BLaER1 treated with 17β-estradiol and CSF1 and Interleukin-3, amounts not matched to agents 10 nM and 100 nM (cell line): ENCODE measurements at regions not wholly inside any gene's neighbourhood (a gene's known extent, or its start where the extent isn't known, plus 50 kb on each side); places are given as distances from the start of the nearest gene placed in this dataset.

Source experiments
- H3K27ac ChIP-seq, 11 experiments: shearing (Covaris generic); formaldehyde crosslinking; 2 replicates each; pipeline ENCODE4 v1.8.1; 2022
- H3K27me3 ChIP-seq, 11 experiments: shearing (Covaris generic); formaldehyde crosslinking; 2 replicates each; pipeline ENCODE4 v1.8.1; 2022
- H3K36me3 ChIP-seq, 11 experiments: shearing (Covaris generic); formaldehyde crosslinking; 2 replicates each; pipeline ENCODE4 v1.8.1; 2022
- H3K4me1 ChIP-seq, 10 experiments: shearing (Covaris generic); formaldehyde crosslinking; 2 replicates each; pipeline ENCODE4 v1.8.1; 2022
- H3K4me2 ChIP-seq, 11 experiments: shearing (Covaris generic); formaldehyde crosslinking; 2 replicates each; pipeline ENCODE4 v1.8.1; 2022
- H3K4me3 ChIP-seq, 10 experiments: shearing (Covaris generic); formaldehyde crosslinking; 2 replicates each; pipeline ENCODE4 v1.8.1; 2022
- H3K9ac ChIP-seq, 11 experiments: shearing (Covaris generic); formaldehyde crosslinking; 2 replicates each; pipeline ENCODE4 v1.8.1; 2022
- H3K9me3 ChIP-seq, 11 experiments: shearing (Covaris generic); formaldehyde crosslinking; replicated peaks in 1 of 11; 2 replicates each; pipeline ENCODE4 v1.8.1; 2022
- H4K20me1 ChIP-seq, 11 experiments: shearing (Covaris generic); formaldehyde crosslinking; 2 replicates each; pipeline ENCODE4 v1.8.1; 2022
- Cebpa-rat ChIP-seq, 11 experiments: shearing (Covaris generic); IDR thresholded peaks; 2 replicates each; pipeline ENCODE4 v1.8.1; 2022

DNA sequence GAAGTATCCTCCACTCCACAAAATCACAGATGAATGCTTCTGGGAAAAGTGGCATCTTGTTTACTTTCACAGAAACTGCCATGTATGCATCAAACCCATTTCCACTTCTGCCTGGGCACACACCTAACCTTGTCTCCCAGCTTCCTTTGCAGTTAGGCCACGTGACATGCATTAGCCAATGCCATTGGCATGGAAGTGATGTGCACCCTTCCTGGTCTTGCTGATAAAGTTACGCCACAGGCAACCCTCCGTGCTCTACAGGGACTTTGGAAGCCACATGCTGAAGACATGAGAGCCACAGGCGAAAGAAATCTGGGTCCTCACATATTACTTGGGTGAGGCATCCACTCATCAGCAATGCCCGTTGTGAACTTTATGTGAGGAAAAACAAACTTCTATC lies 123.3 kb downstream of the USP46 start:
- Histone ChIP-seq H3K4me2 (no peak overlapping the region), H4K20me1 (no peaks in the 10 kb centered on the region), H3K27me3 (no peaks in the 10 kb centered on the region), H3K27ac (no peak overlapping the region), H3K4me3 (no peak overlapping the region), H3K9ac (no peak overlapping the region), H3K9me3 (peaks cover 0 to 21% (median 8%) of the 10 kb centered on the region in 11 experiments; a peak in 10 of 22 replicates), H3K36me3 (no peaks in the 10 kb centered on the region), H3K4me1 (no peaks in the 10 kb centered on the region)
- no peak for TF ChIP-seq Cebpa-rat (IDR thresholded peaks at IDR 0.05)
